Astrocyte of the spinal cord (primary cell): ENCODE measurements at regions not wholly inside any gene's neighbourhood (a gene's known extent, or its start where the extent isn't known, plus 50 kb on each side); places are given as distances from the start of the nearest gene placed in this dataset.
A peak's percentile ranks its signal among the peaks of the same experiment; 100 is the strongest.

ENCODE experiments used
- DNase-seq: peaks from one replicate; pipeline ENCODE4 v3.0.0; 2011; ENCODE audit warnings: low read depth, low spot score
- H3K4me3 ChIP-seq: 2 replicates; pipeline ENCODE4 v1.5.1; 2011; ENCODE audit warnings: low read depth, mild to moderate bottlenecking, low read length, moderate library complexity
- in situ Hi-C: cut with HindIII; loops from 2 replicates; pipeline ENCODE4 v1.10.0; 2017; ENCODE audit warnings: low sequenced_read_pairs
- TF ChIP-seq, protein P1 (sequence below): IDR thresholded peaks from 2 replicates; pipeline ENCODE4 v1.5.1; 2012; ENCODE audit warnings: low read depth, mild to moderate bottlenecking, low read length, inconsistent platforms

DNA sequence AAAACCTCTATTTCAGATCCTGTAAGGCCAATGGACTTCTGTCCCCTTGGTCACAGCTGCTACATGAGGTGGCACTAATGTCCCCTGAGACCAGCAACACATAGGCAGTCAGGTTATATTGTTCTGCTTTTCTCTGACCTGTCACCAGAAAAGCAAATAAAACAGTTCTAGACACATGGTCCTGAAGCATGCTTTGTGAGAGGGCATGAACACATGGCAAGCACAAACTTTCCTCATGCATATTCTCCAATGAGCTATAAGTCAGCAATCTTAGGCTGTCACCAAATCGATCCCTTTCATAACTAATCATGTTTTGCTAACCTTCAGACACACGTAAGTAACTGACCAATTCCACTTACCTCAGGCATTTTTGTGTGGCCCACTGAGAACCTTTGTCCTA is 225.4 kb upstream of the ZC3H12C start:
- in situ Hi-C loops = no loop called here
- no peak for DNase-seq
- TF ChIP-seq, protein P1, sequence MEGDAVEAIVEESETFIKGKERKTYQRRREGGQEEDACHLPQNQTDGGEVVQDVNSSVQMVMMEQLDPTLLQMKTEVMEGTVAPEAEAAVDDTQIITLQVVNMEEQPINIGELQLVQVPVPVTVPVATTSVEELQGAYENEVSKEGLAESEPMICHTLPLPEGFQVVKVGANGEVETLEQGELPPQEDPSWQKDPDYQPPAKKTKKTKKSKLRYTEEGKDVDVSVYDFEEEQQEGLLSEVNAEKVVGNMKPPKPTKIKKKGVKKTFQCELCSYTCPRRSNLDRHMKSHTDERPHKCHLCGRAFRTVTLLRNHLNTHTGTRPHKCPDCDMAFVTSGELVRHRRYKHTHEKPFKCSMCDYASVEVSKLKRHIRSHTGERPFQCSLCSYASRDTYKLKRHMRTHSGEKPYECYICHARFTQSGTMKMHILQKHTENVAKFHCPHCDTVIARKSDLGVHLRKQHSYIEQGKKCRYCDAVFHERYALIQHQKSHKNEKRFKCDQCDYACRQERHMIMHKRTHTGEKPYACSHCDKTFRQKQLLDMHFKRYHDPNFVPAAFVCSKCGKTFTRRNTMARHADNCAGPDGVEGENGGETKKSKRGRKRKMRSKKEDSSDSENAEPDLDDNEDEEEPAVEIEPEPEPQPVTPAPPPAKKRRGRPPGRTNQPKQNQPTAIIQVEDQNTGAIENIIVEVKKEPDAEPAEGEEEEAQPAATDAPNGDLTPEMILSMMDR = no peak
- no peak overlapping the region for H3K4me3 ChIP-seq

DNA sequence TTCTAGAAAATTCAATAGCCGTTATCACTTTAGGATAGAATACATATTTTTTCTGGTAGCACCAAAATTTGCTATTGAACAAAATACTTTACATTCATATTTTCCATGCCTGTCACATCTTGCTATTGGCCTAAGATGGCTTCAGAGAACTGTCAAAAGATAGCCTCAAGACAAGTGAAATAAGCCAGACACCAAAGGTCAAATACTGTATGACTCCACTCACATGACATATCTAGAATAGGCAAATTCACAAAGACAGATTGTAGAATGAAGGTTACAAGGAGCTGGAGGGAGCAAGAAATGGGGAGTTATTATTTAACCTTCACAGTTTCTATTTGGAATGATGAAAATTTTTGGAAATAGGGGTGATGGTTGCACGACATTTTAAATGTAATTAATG is 223.7 kb upstream of the ZC3H12C start:
- TF ChIP-seq, protein P1 = no peak
- in situ Hi-C loops = no loop called here
- H3K4me3 ChIP-seq = no peak overlapping the region
- DNase-seq = no peak

DNA sequence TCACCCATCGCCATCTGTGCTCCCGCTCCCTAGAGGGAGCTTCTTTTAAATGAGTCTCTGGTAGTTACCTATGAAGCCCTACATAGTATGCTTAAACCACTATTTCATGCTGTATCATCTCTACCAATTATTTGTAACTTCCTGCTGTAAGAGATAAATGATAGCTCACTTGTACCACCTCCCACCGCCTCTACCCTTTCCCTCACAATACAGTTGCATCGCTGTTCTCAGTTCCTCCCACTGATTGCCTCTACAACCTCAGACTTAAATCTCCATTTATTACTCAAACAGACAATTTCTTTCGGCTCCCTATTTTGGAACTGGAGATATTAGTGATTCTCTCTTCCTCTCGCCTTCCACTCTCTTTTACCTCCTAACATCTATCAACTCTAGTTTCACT is 222.9 kb upstream of the ZC3H12C start:
- no peak overlapping the region for H3K4me3 ChIP-seq
- in situ Hi-C loops = no loop called here
- TF ChIP-seq, protein P1 = no peak
- no peak for DNase-seq

DNA sequence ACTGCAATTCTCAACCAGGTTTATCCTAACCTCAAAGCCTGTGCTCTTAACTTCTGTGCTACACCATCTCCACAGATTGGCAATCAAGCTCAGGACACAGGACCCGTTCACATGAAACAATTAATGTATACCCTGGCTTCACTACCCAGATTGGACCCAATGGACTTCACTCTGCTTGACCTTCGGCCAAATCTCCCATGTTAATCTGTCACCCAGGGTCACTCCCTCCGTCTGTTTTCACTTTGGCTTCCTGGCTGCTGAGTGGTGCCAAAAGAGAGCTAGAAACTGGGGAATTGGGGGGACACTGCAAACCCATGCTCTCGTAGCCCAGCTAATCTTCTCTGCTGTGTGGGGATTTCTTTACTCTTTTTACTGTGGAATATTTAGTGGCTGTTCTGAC is 216.1 kb upstream of the ZC3H12C start:
- in situ Hi-C loops = no loop called here
- no peak overlapping the region for H3K4me3 ChIP-seq
- TF ChIP-seq, protein P1 = no peak
- no peak for DNase-seq

DNA sequence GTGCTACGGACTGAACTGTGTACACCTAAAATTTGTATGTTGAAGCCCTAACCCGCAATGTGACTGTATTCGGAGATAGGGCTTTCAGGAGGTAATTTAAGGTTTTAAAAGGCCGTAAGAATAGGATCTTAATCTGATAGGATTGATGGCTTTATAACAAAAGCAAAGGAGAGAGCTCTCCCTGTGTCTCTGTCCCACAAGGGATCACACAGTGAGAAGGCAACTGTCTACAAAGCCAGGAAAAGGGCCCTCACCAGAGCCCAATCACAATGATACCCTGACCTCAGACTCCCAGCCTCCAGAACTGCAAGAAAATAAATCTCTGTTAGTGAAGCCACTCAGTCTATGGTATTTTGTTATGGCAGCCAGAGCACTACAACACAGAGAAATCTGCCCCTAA is 208.7 kb upstream of the ZC3H12C start:
- no peak overlapping the region for H3K4me3 ChIP-seq
- in situ Hi-C loops = no loop called here
- TF ChIP-seq, protein P1 = no peak
- no peak for DNase-seq

DNA sequence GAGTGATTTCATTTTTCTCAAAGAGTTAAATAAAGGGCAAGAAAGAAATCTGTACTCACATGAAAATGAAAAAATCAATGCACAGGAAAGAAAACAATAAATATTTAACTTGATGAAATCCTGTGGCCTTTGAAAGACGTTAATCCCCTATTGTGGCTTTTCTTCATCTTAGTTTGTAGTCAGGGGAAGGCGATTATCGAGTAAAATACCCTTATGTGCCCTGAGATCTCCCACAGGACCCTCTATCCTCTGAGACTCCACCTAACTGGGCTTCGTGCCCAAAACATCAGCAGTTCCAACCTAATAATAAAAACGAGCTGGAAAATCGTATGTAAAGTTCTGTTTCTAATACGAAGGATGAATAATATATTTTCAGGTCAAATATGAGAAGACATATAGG is 208.2 kb upstream of the ZC3H12C start:
- in situ Hi-C loops = no loop called here
- no peak overlapping the region for H3K4me3 ChIP-seq
- no peak for DNase-seq
- TF ChIP-seq, protein P1 = no peak

DNA sequence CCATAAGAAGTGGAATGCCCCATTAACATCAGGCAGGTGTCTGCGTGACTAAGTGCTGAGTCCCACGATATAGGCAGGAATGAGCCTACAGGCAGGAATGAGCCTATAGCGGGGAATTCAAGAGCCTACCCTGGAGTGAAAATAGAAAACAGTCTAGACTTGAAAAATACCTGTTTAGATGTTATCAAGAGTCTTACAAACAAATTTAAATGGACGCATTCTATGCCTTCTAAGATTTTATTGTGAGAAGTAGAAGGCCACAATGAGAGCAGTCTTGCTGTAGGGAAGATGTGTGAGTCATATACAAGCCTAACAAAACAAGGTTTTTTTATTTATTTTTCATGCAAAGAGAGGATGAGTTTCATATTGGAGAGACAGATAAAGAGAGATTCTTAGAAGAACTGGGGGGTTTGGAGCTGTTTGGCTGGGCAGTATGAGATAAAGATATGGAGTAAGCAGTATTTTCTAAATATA is 200.8 kb upstream of the ZC3H12C start:
- no peak overlapping the region for H3K4me3 ChIP-seq
- peak; percentile 3 for DNase-seq
- TF ChIP-seq, protein P1 = no peak
- in situ Hi-C loops = no loop called here
